ENCODE measurements at regions not wholly inside any gene's neighbourhood (a gene's known extent, or its start where the extent isn't known, plus 50 kb on each side); places are given as distances from the start of the nearest gene placed in this dataset.
"Not testable (repeated sequence)": the region's sequence is repeated elsewhere in the genome, so short reads cannot be mapped to it uniquely, and the experiment has no call there.

DNA sequence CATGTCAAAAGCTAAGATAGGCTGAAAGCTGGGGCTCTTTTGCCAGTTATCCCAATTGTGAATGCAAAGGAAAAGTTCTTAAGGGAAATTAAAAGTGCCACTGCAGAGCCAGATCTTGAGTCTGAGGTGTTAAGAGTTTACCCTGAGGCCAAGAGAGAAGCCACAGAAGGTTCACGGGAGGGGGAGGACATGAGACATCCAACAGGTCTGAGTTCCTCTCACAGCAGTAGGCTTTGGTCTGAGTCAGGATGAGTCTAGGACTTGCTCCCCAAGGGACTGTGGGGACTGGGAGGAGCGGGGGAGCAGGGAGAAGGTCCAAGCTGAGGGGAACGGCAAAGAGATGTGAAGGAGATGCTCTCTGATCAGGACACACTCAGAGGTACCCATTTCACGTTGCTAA lies 411.2 kb upstream of the CAMK1G start:
- TF ChIP-seq, protein P1, sequence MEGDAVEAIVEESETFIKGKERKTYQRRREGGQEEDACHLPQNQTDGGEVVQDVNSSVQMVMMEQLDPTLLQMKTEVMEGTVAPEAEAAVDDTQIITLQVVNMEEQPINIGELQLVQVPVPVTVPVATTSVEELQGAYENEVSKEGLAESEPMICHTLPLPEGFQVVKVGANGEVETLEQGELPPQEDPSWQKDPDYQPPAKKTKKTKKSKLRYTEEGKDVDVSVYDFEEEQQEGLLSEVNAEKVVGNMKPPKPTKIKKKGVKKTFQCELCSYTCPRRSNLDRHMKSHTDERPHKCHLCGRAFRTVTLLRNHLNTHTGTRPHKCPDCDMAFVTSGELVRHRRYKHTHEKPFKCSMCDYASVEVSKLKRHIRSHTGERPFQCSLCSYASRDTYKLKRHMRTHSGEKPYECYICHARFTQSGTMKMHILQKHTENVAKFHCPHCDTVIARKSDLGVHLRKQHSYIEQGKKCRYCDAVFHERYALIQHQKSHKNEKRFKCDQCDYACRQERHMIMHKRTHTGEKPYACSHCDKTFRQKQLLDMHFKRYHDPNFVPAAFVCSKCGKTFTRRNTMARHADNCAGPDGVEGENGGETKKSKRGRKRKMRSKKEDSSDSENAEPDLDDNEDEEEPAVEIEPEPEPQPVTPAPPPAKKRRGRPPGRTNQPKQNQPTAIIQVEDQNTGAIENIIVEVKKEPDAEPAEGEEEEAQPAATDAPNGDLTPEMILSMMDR (IDR thresholded peaks at IDR 0.05; ENCODE audit: low read depth, low read length, missing control alignments), result no peak
- DNase-seq (ENCODE audit: low read depth), result no peak
- no peak overlapping the region for H3K4me3 ChIP-seq (ENCODE audit: low read depth, low read length)
- in situ Hi-C loops (cut with HindIII; ENCODE audit: low sequenced_read_pairs), result no loop called here

DNA sequence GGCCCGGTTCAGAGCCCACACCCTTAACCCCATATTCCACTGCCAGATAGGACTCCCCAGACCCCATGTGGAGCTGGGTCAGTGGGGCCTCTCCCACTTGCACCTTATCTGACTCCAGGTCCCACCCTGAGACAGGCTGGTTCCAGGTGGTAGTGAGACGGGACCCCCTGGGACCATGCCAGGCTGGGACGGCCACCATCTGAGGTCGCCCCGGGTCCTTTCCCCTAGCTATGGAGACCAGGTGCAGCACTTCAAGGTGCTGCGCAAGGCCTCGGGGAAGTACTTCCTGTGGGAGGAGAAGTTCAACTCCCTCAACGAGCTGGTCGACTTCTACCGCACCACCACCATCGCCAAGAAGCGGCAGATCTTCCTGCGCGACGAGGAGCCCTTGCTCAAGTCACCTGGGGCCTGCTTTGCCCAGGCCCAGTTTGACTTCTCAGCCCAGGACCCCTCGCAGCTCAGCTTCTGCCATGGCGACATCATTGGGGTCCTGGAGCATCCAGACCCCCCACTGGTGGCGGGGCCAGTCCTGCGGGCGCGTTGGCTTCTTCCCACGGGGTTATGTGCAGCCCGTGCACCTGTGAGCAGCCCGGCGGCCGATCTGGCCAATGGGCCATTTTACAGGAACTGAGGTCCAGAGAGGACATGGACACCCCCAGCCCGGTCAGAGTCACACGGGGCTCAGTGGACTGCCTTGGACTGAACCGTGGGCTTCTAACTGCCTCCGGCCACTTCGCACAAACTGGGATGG lies 410.5 kb upstream of the CAMK1G start:
- in situ Hi-C loops (cut with HindIII; ENCODE audit: low sequenced_read_pairs); H3K4me3 ChIP-seq (ENCODE audit: low read depth, low read length); DNase-seq (ENCODE audit: low read depth): not testable (repeated sequence)

DNA sequence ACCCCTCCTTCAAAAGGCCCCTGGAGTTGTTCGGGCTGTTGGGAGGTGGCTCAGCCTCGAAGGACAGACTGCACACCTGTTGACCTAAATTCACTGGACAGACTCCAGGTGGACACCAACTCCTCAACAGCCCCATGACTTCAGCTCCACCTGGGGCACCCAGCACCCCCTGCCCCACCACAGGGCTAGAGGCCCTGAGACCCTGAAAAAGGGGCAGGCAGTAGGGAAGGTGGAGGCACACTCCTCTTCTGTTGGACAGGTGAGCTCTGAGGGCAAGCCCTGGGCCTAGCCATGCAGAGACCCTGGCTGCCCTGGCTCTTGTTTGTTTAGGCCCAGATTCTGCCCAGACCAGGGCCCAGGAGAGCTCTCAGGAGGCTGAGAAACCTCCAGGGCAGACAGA lies 409.7 kb upstream of the CAMK1G start:
- DNase-seq (ENCODE audit: low read depth); in situ Hi-C loops (cut with HindIII; ENCODE audit: low sequenced_read_pairs); H3K4me3 ChIP-seq (ENCODE audit: low read depth, low read length): not testable (repeated sequence)

DNA sequence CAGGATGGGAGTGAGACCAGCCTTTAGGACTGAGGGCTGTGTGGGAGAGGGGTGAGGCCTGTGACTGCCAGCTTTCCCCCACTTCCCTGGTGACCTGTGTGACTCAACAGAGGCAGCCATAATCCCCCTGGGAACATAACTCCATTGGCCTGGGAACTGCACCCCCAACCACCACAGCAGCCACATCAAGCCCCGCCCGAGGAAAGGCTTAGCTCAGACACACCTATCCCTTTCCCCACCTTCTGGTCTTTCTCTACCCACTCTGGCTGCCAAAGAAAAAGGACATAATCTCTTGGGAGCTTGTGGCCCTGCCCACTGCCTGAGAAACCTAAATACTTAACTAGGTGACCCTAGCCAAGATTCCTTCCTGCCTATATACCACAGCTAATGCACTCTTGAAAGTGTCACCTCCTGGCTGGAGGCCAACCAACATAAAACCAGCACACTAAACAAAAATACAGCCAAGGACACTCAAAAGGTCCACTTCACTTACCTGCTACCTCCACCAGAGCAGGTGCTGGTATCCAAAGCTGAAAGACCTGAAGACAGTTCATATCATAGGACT lies 406.6 kb upstream of the CAMK1G start:
- TF ChIP-seq, protein P1 (IDR thresholded peaks at IDR 0.05; ENCODE audit: low read depth, low read length, missing control alignments), result no peak
- in situ Hi-C loops (cut with HindIII; ENCODE audit: low sequenced_read_pairs), result no loop called here
- H3K4me3 ChIP-seq (ENCODE audit: low read depth, low read length), result no peak overlapping the region
- no peak for DNase-seq (ENCODE audit: low read depth)

DNA sequence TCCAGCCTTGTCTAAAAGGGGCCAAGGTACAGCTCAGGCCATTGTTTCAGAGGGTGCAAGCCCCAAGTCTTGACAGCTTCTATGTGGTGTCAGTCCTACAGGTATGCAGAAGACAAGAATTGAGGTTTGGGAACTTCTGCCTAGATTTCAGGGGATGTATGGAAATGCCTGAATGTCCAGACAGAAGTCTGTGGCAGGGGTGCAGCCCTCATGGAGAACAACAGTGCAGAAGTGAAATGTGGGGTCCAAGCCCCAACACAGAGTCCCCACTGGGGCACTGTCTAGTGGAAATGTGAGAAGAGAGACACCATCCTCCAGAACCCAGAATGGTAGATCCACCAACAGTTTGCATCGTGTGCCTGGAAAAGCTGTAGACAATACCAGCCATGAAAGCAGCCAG lies 400.3 kb upstream of the CAMK1G start:
- DNase-seq (ENCODE audit: low read depth), result no peak
- in situ Hi-C loops (cut with HindIII; ENCODE audit: low sequenced_read_pairs), result no loop called here
- TF ChIP-seq, protein P1 (IDR thresholded peaks at IDR 0.05; ENCODE audit: low read depth, low read length, missing control alignments), result no peak
- H3K4me3 ChIP-seq (ENCODE audit: low read depth, low read length), result no peak overlapping the region

DNA sequence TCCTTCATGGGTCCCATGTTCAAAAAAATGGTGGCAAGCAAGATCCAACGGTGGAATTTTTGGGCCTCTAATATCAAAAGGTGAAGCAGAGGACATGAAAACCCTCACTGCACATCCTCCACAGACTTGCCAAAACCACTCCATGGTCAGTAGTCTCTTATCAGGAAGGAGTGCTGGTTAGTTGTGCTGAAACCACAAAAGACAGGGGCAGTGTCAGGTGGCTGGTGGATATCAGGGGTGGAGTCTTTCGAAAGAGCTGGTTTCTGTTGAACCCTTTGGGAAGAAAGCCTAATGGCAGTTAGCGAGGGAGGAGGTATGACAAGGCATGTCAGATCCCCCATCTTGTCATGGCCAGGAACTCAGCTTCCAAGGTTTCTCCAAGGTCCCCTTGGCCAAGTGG lies 395.9 kb upstream of the CAMK1G start:
- DNase-seq (ENCODE audit: low read depth), result no peak
- TF ChIP-seq, protein P1 (IDR thresholded peaks at IDR 0.05; ENCODE audit: low read depth, low read length, missing control alignments), result no peak
- H3K4me3 ChIP-seq (ENCODE audit: low read depth, low read length), result no peak overlapping the region
- in situ Hi-C loops (cut with HindIII; ENCODE audit: low sequenced_read_pairs), result no loop called here

DNA sequence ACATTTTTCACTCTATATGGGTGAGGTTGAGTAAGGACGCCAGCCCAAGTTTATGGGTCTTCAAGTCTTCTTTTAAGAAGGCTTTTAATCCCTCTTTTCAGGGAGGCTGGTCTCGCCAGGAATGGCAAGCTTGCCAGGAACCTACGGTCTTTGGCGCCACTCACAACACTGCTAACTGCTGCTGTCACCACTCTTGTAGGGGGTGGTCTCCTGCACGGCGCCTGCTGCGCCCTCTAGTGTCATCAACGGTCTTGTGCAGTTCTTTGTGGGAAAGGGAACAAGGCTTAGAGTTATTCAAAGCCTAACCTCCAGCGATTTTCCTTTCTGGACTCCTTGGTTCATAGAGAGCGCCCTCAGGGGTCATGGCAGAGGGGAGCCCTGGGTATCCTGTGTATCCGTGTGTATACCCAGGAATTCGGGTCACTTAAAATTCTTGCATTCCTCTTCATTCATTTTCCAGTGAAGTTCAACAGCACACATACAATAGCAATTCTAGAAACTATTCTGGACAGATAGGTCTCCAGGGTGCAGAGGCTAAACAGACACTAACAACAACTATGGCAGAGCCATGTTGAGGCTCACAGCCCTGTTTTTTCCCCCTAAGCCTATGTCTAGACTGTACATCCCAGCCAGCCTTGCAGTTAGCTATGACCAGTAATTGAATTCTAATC lies 392.8 kb upstream of the CAMK1G start:
- in situ Hi-C loops (cut with HindIII; ENCODE audit: low sequenced_read_pairs), result loop anchor here (10.0 kb wide), 1 partner anchor 1166 kb away; no protein-coding TSS in a partner anchor
- DNase-seq (ENCODE audit: low read depth), result peak; percentile 55

More for the DNA sequence above, 392.8 kb upstream of the CAMK1G start:
- TF ChIP-seq, protein P1 (IDR thresholded peaks at IDR 0.05; ENCODE audit: low read depth, low read length, missing control alignments), result peak; percentile 93
- no peak overlapping the region for H3K4me3 ChIP-seq (ENCODE audit: low read depth, low read length)

Measured in astrocyte of the cerebellum (primary cell).